NB4 (cell line): ENCODE measurements at regions not wholly inside any gene's neighbourhood (a gene's known extent, or its start where the extent isn't known, plus 50 kb on each side); places are given as distances from the start of the nearest gene placed in this dataset.
A peak's percentile ranks its signal among the peaks of the same experiment; 100 is the strongest.

Experiments
- DNase-seq: peaks from one replicate; pipeline ENCODE4 v3.0.0; 2010; ENCODE audit warnings: low read depth
- H3K4me3 ChIP-seq: one replicate; pipeline ENCODE4 v1.5.1; 2011; ENCODE audit warnings: mild to moderate bottlenecking, low read depth, low read length, moderate library complexity
- MYC ChIP-seq: IDR thresholded peaks from 2 replicates; pipeline ENCODE4 v1.6.1; 2011; ENCODE audit warnings: low read depth, low read length
- POLR2A ChIP-seq: IDR thresholded peaks from 2 replicates; pipeline ENCODE4 v1.6.1; 2011; ENCODE audit warnings: mild to moderate bottlenecking; ENCODE audit not compliant: insufficient read length; ENCODE audit errors: extremely low read depth
- TF ChIP-seq, protein P1 (sequence below): IDR thresholded peaks from one replicate; pipeline ENCODE4 v1.5.1; 2012; ENCODE audit warnings: low read depth, low read length
- TF ChIP-seq, protein P2 (sequence below): IDR thresholded peaks from 2 replicates; pipeline ENCODE4 v1.6.1; 2011; ENCODE audit warnings: low read depth, low read length

DNA sequence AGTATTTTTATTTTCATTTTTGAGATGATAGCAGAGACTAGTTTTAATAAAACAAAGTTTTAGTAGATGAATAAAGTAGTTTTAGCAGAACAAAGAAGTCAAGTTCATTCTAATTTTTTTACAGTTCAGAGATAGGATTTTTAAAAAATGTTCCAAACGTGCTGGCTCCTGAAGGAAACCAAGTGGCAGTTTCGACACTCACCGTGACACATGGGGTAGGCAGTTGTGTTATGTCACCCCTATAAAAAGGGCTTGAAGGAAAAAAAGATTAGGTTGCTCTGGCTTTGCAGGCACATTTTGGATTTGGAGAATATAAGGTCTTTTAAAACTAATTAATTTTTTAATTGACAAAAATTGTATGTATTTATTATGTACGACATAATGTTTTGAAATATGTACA lies 305.2 kb downstream of the NDFIP2 start:
- no peak overlapping the region for H3K4me3 ChIP-seq
- TF ChIP-seq, protein P1, sequence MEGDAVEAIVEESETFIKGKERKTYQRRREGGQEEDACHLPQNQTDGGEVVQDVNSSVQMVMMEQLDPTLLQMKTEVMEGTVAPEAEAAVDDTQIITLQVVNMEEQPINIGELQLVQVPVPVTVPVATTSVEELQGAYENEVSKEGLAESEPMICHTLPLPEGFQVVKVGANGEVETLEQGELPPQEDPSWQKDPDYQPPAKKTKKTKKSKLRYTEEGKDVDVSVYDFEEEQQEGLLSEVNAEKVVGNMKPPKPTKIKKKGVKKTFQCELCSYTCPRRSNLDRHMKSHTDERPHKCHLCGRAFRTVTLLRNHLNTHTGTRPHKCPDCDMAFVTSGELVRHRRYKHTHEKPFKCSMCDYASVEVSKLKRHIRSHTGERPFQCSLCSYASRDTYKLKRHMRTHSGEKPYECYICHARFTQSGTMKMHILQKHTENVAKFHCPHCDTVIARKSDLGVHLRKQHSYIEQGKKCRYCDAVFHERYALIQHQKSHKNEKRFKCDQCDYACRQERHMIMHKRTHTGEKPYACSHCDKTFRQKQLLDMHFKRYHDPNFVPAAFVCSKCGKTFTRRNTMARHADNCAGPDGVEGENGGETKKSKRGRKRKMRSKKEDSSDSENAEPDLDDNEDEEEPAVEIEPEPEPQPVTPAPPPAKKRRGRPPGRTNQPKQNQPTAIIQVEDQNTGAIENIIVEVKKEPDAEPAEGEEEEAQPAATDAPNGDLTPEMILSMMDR, result no peak
- TF ChIP-seq POLR2A (no peak), MYC (no peak)
- TF ChIP-seq, protein P2, sequence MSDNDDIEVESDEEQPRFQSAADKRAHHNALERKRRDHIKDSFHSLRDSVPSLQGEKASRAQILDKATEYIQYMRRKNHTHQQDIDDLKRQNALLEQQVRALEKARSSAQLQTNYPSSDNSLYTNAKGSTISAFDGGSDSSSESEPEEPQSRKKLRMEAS, result no peak
- DNase-seq, result no peak

DNA sequence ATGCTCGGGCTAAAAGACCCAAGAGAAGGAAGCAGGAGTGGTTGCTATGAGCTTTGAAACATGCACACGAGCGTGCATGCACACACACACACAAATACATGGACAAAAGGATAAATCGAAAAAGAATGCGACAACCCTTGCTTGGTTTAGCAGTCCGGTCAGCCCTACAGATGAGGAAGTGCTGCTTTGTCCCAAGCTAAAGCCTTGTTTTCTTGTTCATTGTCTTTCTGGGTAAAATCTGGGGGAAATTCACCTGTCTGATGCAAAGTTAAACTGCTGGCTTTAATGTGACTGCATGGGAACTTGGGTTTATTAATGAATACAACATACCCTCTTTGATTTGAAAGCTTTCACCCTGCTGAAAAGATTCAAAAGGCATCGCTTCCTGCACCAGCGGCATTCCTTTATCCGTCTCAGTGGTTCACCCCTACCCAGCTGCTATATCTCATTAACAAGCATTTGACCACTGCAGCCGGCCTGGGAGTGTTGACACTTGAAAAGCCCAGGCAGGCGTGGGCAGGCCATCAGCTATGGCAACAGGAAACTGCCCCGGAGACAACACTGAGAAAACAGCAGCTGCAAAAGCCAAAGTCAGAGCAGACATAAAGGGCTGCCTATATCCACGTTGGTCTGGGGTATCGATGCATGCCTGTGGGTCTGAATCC lies 301.7 kb downstream of the NDFIP2 start:
- H3K4me3 ChIP-seq, result no peak overlapping the region
- TF ChIP-seq, protein P2, result no peak
- TF ChIP-seq, protein P1, result no peak
- TF ChIP-seq POLR2A (no peak), MYC (no peak)
- DNase-seq, result no peak

DNA sequence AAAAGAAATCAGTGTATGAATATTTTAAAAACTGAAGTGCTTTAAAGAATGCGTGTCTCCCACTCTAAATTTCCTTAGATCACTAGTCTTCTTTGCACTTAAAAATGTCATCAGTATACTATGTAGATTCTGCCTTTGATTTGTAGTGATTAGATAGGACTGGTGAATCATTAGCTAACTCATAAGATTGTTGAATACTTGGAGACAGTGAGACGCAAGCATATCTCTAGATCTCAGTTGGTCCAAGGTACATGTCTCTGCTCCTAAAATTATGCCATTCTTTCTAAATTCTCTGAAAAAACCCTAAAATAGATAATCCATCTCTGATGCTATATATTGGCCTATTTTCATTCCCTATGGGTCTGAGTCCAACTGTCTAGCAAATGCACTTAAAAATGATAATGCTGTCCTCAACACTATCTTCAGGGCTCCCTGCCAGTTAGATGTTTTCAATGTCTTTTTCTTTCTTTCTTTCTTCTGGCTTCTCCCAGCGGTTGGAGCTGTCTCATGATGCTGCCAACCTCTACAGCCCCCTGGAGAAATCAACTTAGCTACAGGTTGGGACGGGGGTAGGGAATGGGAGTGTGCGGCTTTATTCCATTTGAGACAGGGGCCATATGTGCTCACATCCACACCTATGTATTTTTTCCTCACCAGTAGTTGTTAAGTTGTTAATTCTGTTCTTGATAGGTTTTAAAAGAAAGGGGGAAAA lies 301.0 kb downstream of the NDFIP2 start:
- H3K4me3 ChIP-seq, result no peak overlapping the region
- no peak for DNase-seq
- TF ChIP-seq, protein P1, result no peak
- TF ChIP-seq POLR2A (no peak), MYC (no peak)

DNA sequence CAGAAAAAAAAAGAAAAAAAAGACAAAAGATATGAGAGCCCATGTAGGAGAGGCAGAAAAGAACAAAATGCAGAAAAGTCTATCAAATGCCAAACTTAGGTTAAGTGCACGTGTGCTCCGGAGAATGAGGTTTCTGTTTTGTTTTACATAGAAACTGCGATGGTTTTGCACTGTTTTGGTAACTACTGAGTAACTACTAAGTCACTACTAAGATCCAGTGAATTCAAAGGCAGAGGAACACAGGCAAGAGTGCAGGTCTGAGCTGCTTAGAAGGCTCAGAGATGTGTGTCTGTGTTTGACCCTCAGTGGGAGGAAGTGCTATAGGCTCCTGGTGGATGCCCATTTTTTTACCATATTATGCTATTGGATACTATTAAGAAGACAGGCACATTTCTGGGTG lies 299.3 kb downstream of the NDFIP2 start:
- TF ChIP-seq, protein P1, result no peak
- TF ChIP-seq MYC, result no peak
- no peak for TF ChIP-seq POLR2A
- TF ChIP-seq, protein P2, result no peak
- no peak for DNase-seq
- no peak overlapping the region for H3K4me3 ChIP-seq

DNA sequence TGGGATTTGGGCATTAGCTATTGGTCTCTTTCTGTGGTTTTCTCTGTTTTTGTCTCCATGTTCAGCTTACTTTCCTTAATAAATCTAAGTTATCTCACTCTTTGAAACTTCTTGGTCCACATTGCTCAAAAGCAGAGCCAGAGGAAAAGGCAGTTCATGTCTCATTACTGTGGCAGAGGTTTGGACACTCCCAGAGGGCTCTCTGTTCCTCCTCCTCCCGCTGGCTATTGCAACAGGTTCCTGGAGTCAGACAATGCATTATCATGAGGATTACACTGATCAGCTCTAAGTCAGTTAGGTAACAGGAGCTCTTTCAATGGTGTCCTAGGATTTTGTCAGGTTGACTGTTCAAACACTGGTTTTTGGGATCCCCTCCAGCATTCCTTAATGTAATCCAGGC lies 298.8 kb downstream of the NDFIP2 start:
- peak; percentile 30 for DNase-seq
- H3K4me3 ChIP-seq, result no peak overlapping the region
- TF ChIP-seq, protein P1, result no peak
- TF ChIP-seq, protein P2, result no peak
- TF ChIP-seq POLR2A, result no peak
